MM.1S (cell line): ENCODE measurements at regions not wholly inside any gene's neighbourhood (a gene's known extent, or its start where the extent isn't known, plus 50 kb on each side); places are given as distances from the start of the nearest gene placed in this dataset.

ENCODE experiments used
- DNase-seq: peaks from one replicate; pipeline ENCODE4 v3.0.0-alpha.2; 2015
- H2AFZ ChIP-seq: fragments of 300-600 bp; sonication (generic); 2 replicates; pipeline ENCODE4 v1.6.0; 2016; ENCODE audit warnings: antibody characterized with exemption, low read length
- H3F3A ChIP-seq: fragments of 300-600 bp; sonication (generic); 2 replicates; pipeline ENCODE4 v1.6.1; 2016; ENCODE audit warnings: mild to moderate bottlenecking, antibody characterized with exemption, low read length, moderate library complexity, mixed read lengths; ENCODE audit not compliant: insufficient read depth
- H3K27ac ChIP-seq: fragments of 300-600 bp; sonication (generic); 2 replicates; pipeline ENCODE4 v1.5.1; 2016; ENCODE audit warnings: mild to moderate bottlenecking, low read length
- H3K27me3 ChIP-seq: fragments of 300-600 bp; sonication (generic); replicated peaks from 2 replicates; pipeline ENCODE4 v1.6.0; 2016; ENCODE audit warnings: low read length; ENCODE audit not compliant: insufficient read depth
- H3K36me3 ChIP-seq: fragments of 300-600 bp; sonication (generic); replicated peaks from 2 replicates; pipeline ENCODE4 v1.6.1; 2016; ENCODE audit warnings: mild to moderate bottlenecking, low read length, mixed read lengths; ENCODE audit not compliant: insufficient read depth
- H3K4me1 ChIP-seq: fragments of 300-600 bp; sonication (generic); 2 replicates; pipeline ENCODE4 v1.6.1; 2016; ENCODE audit warnings: low read length, mixed read lengths
- H3K4me2 ChIP-seq: fragments of 300-600 bp; sonication (generic); 2 replicates; pipeline ENCODE4 v1.6.0; 2016; ENCODE audit warnings: low read depth, low read length
- H3K4me3 ChIP-seq: fragments of 300-600 bp; sonication (generic); 2 replicates; pipeline ENCODE4 v1.5.1; 2016; ENCODE audit warnings: low read length, mixed read lengths
- H3K79me2 ChIP-seq: fragments of 300-600 bp; sonication (generic); 2 replicates; pipeline ENCODE4 v1.6.1; 2016; ENCODE audit warnings: mixed run types, low read length, mixed read lengths
- H3K9ac ChIP-seq: fragments of 300-600 bp; sonication (generic); 2 replicates; pipeline ENCODE4 v1.6.1; 2016; ENCODE audit warnings: low read length, mixed read lengths
- H3K9me2 ChIP-seq: fragments of 300-600 bp; sonication (generic); replicated peaks from 2 replicates; pipeline ENCODE4 v1.6.1; 2016; ENCODE audit warnings: mild to moderate bottlenecking, low read length, mixed read lengths; ENCODE audit not compliant: insufficient read depth
- H3K9me3 ChIP-seq: fragments of 300-600 bp; sonication (generic); replicated peaks from 2 replicates; pipeline ENCODE4 v1.6.1; 2016; ENCODE audit warnings: mild to moderate bottlenecking, low read length, mixed read lengths; ENCODE audit not compliant: insufficient read depth
- H4K20me1 ChIP-seq: fragments of 300-600 bp; sonication (generic); 2 replicates; pipeline ENCODE4 v1.6.1; 2016; ENCODE audit warnings: mild to moderate bottlenecking, low read length, moderate library complexity, mixed read lengths; ENCODE audit not compliant: insufficient read depth
- CTCF ChIP-seq: fragments of 300-600 bp; sonication (generic); IDR thresholded peaks from 2 replicates; pipeline ENCODE4 v1.5.1; 2016; ENCODE audit warnings: antibody characterized with exemption, low read length, mixed read lengths
- EZH2 ChIP-seq: fragments of 300-600 bp; sonication (generic); optimal IDR thresholded peaks from 2 replicates; pipeline ENCODE3; 2017; ENCODE audit warnings: low read depth, mild to moderate bottlenecking, antibody characterized with exemption, low read length, mixed read lengths
- EZH2phosphoT487 ChIP-seq: fragments of 300-600 bp; sonication (generic); IDR thresholded peaks from 2 replicates; pipeline ENCODE4 v1.6.1; 2018; ENCODE audit warnings: antibody characterized with exemption, low read length

GRCh38 chr10:88186335-88186734 lies 322.9 kb downstream of the PTEN start:
- DNase-seq = no peak
- Histone ChIP-seq H3K36me3 (no peaks in the 10 kb centered on the region), H3K79me2 (no peaks in the 10 kb centered on the region), H4K20me1 (no peaks in the 10 kb centered on the region), H2AFZ (no peak overlapping the region), H3K27ac (no peak overlapping the region), H3K4me2 (no peak overlapping the region), H3K9me2 (no peaks in the 10 kb centered on the region), H3F3A (no peaks in the 10 kb centered on the region), H3K27me3 (no peaks in the 10 kb centered on the region), H3K9me3 (no peaks in the 10 kb centered on the region), H3K9ac (no peak overlapping the region), H3K4me1 (no peaks in the 10 kb centered on the region), H3K4me3 (no peak overlapping the region)
- no peak for TF ChIP-seq CTCF
- no peak for TF ChIP-seq EZH2phosphoT487
- no peak for TF ChIP-seq EZH2

- Histone ChIP-seq H3K4me1 (no peaks in the 10 kb centered on the region), H4K20me1 (no peaks in the 10 kb centered on the region), H3K4me2 (no peak overlapping the region), H3K4me3 (no peak overlapping the region), H3K27ac (no peak overlapping the region), H3K36me3 (no peaks in the 10 kb centered on the region), H2AFZ (no peak overlapping the region), H3K9ac (no peak overlapping the region), H3K79me2 (no peaks in the 10 kb centered on the region), H3F3A (no peaks in the 10 kb centered on the region), H3K9me3 (no peaks in the 10 kb centered on the region), H3K27me3 (no peaks in the 10 kb centered on the region), H3K9me2 (no peaks in the 10 kb centered on the region)
- no peak for DNase-seq
- TF ChIP-seq CTCF = no peak
- TF ChIP-seq EZH2phosphoT487 = no peak
- no peak for TF ChIP-seq EZH2
Observed at GRCh38 chr10:88187472-88187871, 324.0 kb downstream of the PTEN start.

GRCh38 chr10:88190123-88190522 lies 326.7 kb downstream of the PTEN start:
- no peaks in the 10 kb centered on the region for H4K20me1 ChIP-seq
- DNase-seq = no peak
- H3K36me3 ChIP-seq = no peaks in the 10 kb centered on the region
- no peaks in the 10 kb centered on the region for H3K27me3 ChIP-seq
- no peak overlapping the region for H2AFZ ChIP-seq
- H3K4me3 ChIP-seq = no peak overlapping the region
- H3K9ac ChIP-seq = no peak overlapping the region
- no peaks in the 10 kb centered on the region for H3K79me2 ChIP-seq
- no peaks in the 10 kb centered on the region for H3K4me1 ChIP-seq
- no peaks in the 10 kb centered on the region for H3K9me3 ChIP-seq
- no peaks in the 10 kb centered on the region for H3K9me2 ChIP-seq
- H3K27ac ChIP-seq = no peak overlapping the region
- TF ChIP-seq EZH2 = no peak
- no peak for TF ChIP-seq CTCF
- no peak for TF ChIP-seq EZH2phosphoT487
- no peak overlapping the region for H3K4me2 ChIP-seq
- no peaks in the 10 kb centered on the region for H3F3A ChIP-seq
